AG04449 (cell line): ENCODE measurements at regions not wholly inside any gene's neighbourhood (a gene's known extent, or its start where the extent isn't known, plus 50 kb on each side); places are given as distances from the start of the nearest gene placed in this dataset.

Experiments used
- CTCF ChIA-PET: fragments of 350-600 bp; formaldehyde crosslinking; extraction: SDS; loops from one replicate; lab custom pipeline; 2021; ENCODE audit warnings: antibody characterized with exemption; lab: Yijun Ruan, JAX
- POLR2A ChIA-PET: fragments of 400-600, 350-600 bp; formaldehyde crosslinking; extraction: SDS; loops from one replicate; lab custom pipeline; 2020; ENCODE audit warnings: antibody characterized with exemption, inconsistent platforms; lab: Yijun Ruan, JAX
- DNase-seq: peaks from one replicate; pipeline ENCODE4 v3.0.0-alpha.2; 2010; ENCODE audit warnings: low read depth, low spot score
- H3K4me3 ChIP-seq: 2 replicates; pipeline ENCODE4 v1.5.1; 2011; ENCODE audit warnings: low read depth, mild to moderate bottlenecking, control low read depth, low read length
- CTCF ChIP-seq: IDR thresholded peaks from one replicate; pipeline ENCODE4 v1.5.1; 2011; ENCODE audit warnings: mild to moderate bottlenecking, moderate library complexity, low read length, control low read depth, inconsistent platforms; ENCODE audit not compliant: insufficient read depth; ENCODE audit errors: missing control alignments

GRCh38 chr6:115241373-115241772, 819.3 kb downstream of the FRK start:
- CTCF ChIA-PET = no interaction called here

GRCh38 chr6:115221198-115221597, 839.5 kb downstream of the FRK start:
- ChIA-PET POLR2A (no interaction called here), CTCF (no interaction called here)
- H3K4me3 ChIP-seq = no peak overlapping the region
- DNase-seq = no peak
- no peak for TF ChIP-seq CTCF

More at GRCh38 chr6:115241373-115241772, 819.3 kb downstream of the FRK start:
- no peak overlapping the region for H3K4me3 ChIP-seq
- POLR2A ChIA-PET = no interaction called here
- no peak for TF ChIP-seq CTCF
- DNase-seq = no peak

GRCh38 chr6:115220551-115221159, 840.0 kb downstream of the FRK start:
- no peak for DNase-seq
- TF ChIP-seq CTCF = no peak
- H3K4me3 ChIP-seq = no peak overlapping the region
- POLR2A ChIA-PET = no interaction called here
- CTCF ChIA-PET = no interaction called here

GRCh38 chr6:115219645-115220044, 841.0 kb downstream of the FRK start:
- ChIA-PET CTCF (no interaction called here), POLR2A (no interaction called here)
- H3K4me3 ChIP-seq = no peak overlapping the region
- DNase-seq = no peak
- no peak for TF ChIP-seq CTCF

GRCh38 chr6:115216835-115217234, 843.9 kb downstream of the FRK start:
- POLR2A ChIA-PET = no interaction called here
- TF ChIP-seq CTCF = no peak
- CTCF ChIA-PET = no interaction called here
- H3K4me3 ChIP-seq = no peak overlapping the region
- DNase-seq = no peak

DNA sequence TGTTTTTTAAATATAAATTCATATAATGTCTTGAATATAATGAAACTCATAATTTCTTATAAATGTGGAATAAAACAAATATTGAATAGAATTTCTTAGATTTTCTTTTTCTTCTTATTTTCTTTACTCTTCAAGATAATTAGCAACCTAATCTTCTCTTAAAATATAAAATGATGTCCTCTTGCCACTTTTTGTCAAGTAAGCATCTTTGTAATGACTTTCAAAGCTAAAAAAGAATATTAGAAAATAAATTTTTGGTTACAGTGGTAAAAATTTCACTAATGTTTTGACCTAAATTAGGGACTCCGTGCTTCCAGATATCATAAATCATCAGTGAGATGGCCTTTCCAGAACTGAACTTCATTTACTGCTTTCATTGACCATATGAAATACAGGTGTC, 846.4 kb downstream of the FRK start:
- POLR2A ChIA-PET = no interaction called here
- no peak overlapping the region for H3K4me3 ChIP-seq
- no peak for TF ChIP-seq CTCF
- CTCF ChIA-PET = no interaction called here
- no peak for DNase-seq
